ENCODE measurements at regions not wholly inside any gene's neighbourhood (a gene's known extent, or its start where the extent isn't known, plus 50 kb on each side); places are given as distances from the start of the nearest gene placed in this dataset.
A peak's percentile ranks its signal among the peaks of the same experiment; 100 is the strongest.
"Not testable (repeated sequence)": the region's sequence is repeated elsewhere in the genome, so short reads cannot be mapped to it uniquely, and the experiment has no call there.

- intact Hi-C loops (cut with DNase I): no loop called here
- no peak for ATAC-seq (ENCODE audit: poor library complexity)
Observed at GRCh38 chr6:167549213-167549612, 224.3 kb downstream of the TTLL2 start.

DNA sequence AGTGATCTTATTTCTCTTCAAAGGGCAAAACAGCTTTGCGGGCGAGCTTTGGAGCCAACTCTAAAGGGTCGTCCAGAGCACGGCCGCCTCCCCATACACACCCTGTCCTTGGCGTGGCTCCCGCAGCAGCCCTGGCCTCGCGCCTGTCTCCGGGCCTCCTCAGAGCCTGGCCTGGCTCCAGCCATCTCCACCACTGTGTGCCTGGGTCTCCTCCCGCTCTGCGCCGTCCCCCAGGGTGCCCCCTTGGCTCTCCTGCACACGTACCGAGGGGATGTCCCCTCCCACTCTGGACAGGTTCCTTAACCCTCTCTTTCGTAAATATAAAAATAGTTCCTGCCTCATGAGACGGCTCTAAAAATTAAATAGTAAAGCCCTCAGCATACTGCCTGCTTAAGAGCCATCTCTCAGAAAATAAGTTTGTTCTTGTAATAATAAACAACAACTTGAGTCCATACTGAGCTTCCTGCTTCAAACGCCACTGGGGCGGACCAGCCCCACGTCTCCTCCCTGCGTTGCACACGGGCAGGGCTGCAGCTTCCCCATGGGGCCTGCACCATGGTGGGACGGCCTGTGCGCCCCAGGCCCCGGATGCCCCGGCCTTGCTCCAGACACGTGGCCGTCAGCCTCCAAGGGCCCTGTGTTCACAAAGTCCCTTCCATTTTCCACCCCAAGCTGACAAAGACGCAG lies 226.2 kb downstream of the TTLL2 start:
- DNase-seq: peak; percentile 95
- peak; percentile 96 for ATAC-seq (ENCODE audit: poor library complexity)
- intact Hi-C loops (cut with DNase I): no loop called here

More at GRCh38 chr6:167549213-167549612, 224.3 kb downstream of the TTLL2 start:
- no peak for DNase-seq

- DNase-seq (no peak), ATAC-seq (ENCODE audit: poor library complexity) (peak; percentile 4)
- intact Hi-C loops (cut with DNase I): no loop called here
Observed at GRCh38 chr6:167551628-167552257, 226.9 kb downstream of the TTLL2 start.

GRCh38 chr6:167552258-167552630 lies 227.4 kb downstream of the TTLL2 start:
- intact Hi-C loops (cut with DNase I): no loop called here
- DNase-seq: no peak
- no peak for ATAC-seq (ENCODE audit: poor library complexity)

DNA sequence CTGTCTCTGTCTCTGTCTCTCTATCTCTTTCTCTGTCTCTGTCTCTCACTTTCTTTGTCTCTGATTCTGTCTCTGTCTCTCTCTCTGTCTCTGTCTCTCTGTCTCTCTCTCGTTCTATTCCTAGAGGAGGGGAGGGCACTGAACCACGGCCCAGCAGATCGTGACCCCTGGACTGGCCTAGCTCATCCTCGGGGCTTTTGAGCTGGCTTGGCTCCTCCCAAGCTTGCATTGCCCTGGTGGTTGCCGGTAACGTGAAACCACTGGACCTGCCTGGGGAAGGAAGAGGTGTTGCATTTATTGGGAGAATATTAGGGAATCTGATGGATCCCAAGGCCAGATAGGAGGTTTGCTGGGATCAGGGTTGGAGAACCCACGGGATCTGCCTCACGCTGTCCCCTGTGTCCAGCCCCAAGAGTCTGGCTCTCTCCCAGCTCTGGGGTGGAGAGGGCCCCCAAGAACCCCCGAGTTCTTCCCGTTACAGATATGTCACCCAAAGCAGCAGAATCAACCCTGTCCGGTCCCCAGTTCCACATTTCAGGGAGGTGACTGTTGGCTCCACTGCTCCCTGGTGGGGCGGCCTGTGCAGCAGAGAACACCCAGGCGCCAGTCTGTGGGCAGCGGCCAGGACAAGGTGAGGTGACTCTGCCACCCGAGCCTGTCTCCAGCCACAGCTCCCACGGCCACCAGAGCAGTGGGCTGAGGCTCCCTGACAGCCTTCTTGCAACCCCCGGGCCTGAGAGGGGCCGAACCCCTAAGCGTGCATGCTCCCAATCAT lies 228.3 kb downstream of the TTLL2 start:
- intact Hi-C loops (cut with DNase I): no loop called here
- DNase-seq (no peak), ATAC-seq (ENCODE audit: poor library complexity) (no peak)

- DNase-seq: no peak
- intact Hi-C loops (cut with DNase I): no loop called here
- ATAC-seq (ENCODE audit: poor library complexity): no peak
Observed at GRCh38 chr6:167553736-167554119, 228.8 kb downstream of the TTLL2 start.

DNA sequence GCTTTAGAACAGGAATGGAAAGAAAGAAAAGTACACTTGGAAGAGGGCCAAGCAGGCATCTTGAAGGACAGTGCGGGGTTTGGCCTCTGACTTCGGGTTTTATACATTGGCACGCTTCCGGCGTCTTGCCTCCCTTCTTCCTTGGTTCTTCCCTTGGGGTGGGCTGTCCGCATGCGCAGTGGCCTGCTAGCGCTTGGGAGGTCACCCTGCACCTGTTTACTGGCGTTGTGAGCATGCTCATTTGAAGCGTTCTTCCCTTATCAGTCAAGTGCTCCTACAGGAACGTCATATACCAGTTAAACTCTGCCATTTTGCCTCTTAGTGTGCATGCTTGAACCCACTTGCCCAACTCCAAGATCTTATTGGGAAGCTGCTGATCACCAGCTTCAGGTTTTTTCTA lies 230.0 kb downstream of the TTLL2 start:
- ATAC-seq (ENCODE audit: poor library complexity) (no peak), DNase-seq (no peak)
- intact Hi-C loops (cut with DNase I): no loop called here

GRCh38 chr6:167555836-167556235 lies 230.9 kb downstream of the TTLL2 start:
- intact Hi-C loops (cut with DNase I): no loop called here
- DNase-seq: no peak
- no peak for ATAC-seq (ENCODE audit: poor library complexity)

GRCh38 chr6:167557675-167558074 lies 232.8 kb downstream of the TTLL2 start:
- intact Hi-C loops (cut with DNase I): no loop called here
- no peak for ATAC-seq (ENCODE audit: poor library complexity)
- DNase-seq: no peak

DNA sequence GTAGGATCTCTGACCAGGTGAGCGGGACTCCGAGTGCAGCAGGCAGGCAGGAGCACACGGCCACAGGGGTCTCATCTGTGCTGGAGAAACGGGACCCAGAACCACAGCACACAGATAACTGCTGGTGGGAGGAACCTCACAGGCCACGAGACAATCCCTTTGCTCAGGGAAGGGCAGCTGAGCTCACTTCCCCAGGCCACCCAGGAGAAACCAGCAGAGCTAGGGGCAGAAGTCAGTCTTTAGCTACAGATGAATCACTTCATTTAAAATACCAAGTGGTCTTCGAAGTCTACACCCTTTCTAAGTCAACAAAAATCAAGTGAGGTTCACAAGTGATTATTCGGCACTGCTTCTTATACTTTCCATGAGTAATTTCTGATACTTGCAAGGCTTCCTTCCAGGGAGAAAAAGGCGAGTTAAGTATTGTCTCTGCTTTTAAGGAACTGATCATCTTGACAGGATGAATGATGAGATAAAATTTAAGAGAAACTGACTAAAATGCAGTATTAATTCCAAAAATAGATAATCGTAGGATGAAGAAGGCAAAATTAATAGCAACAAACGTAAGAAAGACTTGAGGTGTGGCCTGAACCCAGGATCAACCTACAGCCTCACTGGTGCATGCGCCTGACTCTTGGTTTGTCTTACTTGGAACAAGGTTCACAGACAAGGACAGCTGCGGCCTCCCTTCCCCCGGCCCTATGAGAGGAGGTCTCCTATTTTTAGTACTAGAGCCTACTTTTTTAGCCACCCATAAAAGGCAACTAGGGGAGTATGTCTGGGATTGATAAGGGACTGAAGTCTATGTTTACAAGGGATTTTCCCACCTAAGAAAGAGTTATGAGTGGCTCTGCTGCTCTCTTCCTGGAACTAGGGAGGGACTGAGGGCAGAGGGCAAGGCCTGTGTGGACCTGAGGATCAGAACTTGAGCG lies 233.6 kb downstream of the TTLL2 start:
- intact Hi-C loops (cut with DNase I): no loop called here
- no peak for DNase-seq
- ATAC-seq (ENCODE audit: poor library complexity): peak; percentile 68

- intact Hi-C loops (cut with DNase I): no loop called here
- DNase-seq: no peak
- peak; percentile 18 for ATAC-seq (ENCODE audit: poor library complexity)
Observed at GRCh38 chr6:167559675-167560479, 235.0 kb downstream of the TTLL2 start.

- intact Hi-C loops (cut with DNase I): no loop called here
- ATAC-seq (ENCODE audit: poor library complexity): no peak
Observed at GRCh38 chr6:167560673-167561569, 236.0 kb downstream of the TTLL2 start.

DNA sequence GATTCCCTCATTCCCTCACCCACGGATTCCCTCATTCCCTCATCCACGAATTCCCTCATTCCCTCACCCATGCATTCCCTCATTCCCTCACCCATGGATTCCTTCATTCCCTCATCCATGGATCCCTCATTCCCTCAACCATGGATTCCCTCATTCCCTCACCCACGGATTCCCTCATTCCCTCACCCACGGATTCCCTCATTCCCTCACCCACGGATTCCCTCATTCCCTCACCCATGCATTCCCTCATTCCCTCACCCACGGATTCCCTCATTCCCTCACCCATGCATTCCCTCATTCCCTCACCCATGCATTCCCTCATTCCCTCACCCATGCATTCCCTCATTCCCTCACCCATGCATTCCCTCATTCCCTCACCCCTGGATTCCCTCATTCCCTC lies 238.0 kb downstream of the TTLL2 start:
- DNase-seq; intact Hi-C loops (cut with DNase I); ATAC-seq (ENCODE audit: poor library complexity): not testable (repeated sequence)

More at GRCh38 chr6:167560673-167561569, 236.0 kb downstream of the TTLL2 start:
- no peak for DNase-seq

GRCh38 chr6:167564416-167565250 lies 239.7 kb downstream of the TTLL2 start:
- DNase-seq (no peak), ATAC-seq (ENCODE audit: poor library complexity) (no peak)
- intact Hi-C loops (cut with DNase I): no loop called here

DNA sequence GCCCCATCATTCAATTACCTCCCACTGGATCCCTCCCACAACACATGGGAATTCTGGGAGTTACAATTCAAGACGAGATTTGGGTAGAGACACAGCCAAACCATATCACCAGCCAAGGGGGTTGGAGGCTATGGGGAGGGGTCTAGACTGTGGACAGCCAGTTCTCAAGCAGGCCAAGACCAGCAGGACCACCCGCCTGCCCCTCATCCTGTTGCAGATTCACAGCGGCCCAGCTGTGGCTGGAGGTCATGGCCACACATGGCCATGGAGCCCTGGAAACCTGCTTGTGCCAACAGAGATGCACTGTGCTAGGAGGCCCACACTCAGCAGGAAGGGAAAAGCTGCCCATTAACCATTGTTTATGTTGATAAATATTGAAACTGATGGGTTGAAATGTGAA lies 240.5 kb downstream of the TTLL2 start:
- ATAC-seq (ENCODE audit: poor library complexity): no peak
- intact Hi-C loops (cut with DNase I): no loop called here
- no peak for DNase-seq

DNA sequence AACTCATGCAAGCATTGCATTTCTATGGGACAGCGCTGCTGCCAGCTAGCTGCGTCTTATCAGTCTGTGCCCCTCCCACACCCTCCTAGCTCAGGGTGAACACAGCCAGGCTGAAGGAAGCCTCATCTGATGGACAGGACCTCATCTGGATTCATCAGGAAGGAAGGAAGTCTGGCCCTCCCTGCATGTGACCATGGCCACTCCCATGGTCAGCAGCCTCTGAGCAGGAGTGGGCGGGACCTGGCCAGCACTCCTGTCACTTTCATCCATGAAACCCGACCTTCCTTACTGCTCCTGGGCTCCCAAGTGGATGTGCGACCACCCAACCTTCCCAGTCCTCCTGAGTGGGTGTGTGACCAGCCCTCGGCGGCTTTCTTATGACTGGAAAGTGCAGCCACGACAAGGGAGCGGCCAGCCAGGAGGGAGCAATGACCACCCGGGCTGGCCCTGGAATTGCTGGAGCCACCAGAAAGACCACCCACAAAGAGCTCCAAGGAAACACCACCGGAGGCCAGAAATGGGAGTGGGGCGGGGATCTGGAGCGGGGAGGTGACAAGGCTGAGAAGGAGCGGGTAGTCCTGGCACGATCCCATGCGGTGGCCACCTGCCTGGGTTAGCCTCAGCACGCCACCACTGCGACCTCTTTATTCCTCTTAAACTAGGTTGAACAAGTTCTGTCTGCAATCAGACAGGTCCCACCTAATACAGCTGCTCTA lies 241.2 kb downstream of the TTLL2 start:
- intact Hi-C loops (cut with DNase I): no loop called here
- DNase-seq (peak; percentile 47), ATAC-seq (ENCODE audit: poor library complexity) (peak; percentile 76)
